NCI-H510A treated with DMSO at 0.1 percent for 48 hours (cell line): ENCODE measurements at regions not wholly inside any gene's neighbourhood (a gene's known extent, or its start where the extent isn't known, plus 50 kb on each side); places are given as distances from the start of the nearest gene placed in this dataset.

Experiments used
- DNase-seq: peaks from one replicate; lab custom pipeline; 2025; lab: John Stamatoyannopoulos, UW

- DNase-seq: no peak
Measured at GRCh38 chr7:46492466-46492865, 571.4 kb upstream of the IGFBP3 start.

- DNase-seq: no peak
Measured at GRCh38 chr7:46490406-46490805, 569.3 kb upstream of the IGFBP3 start.

GRCh38 chr7:46489106-46489505 is 568.0 kb upstream of the IGFBP3 start:
- DNase-seq: no peak

- no peak for DNase-seq
Measured at GRCh38 chr7:46488607-46489006, 567.5 kb upstream of the IGFBP3 start.

GRCh38 chr7:46486256-46487206 is 565.5 kb upstream of the IGFBP3 start:
- DNase-seq: no peak

GRCh38 chr7:46485481-46486065 is 564.5 kb upstream of the IGFBP3 start:
- no peak for DNase-seq

GRCh38 chr7:46484906-46485305 is 563.8 kb upstream of the IGFBP3 start:
- DNase-seq: no peak

- DNase-seq: no peak
Measured at GRCh38 chr7:46480619-46481018, 559.5 kb upstream of the IGFBP3 start.

GRCh38 chr7:46479680-46480079 is 558.6 kb upstream of the IGFBP3 start:
- no peak for DNase-seq

- no peak for DNase-seq
Measured at GRCh38 chr7:46478046-46478445, 557.0 kb upstream of the IGFBP3 start.

- DNase-seq: no peak
Measured at GRCh38 chr7:46468753-46469356, 547.8 kb upstream of the IGFBP3 start.

- no peak for DNase-seq
Measured at GRCh38 chr7:46463170-46463569, 542.1 kb upstream of the IGFBP3 start.

- DNase-seq: no peak
Measured at GRCh38 chr7:46461334-46461777, 540.3 kb upstream of the IGFBP3 start.

GRCh38 chr7:46459942-46460341 is 538.9 kb upstream of the IGFBP3 start:
- no peak for DNase-seq

GRCh38 chr7:46454816-46455215 is 533.7 kb upstream of the IGFBP3 start:
- DNase-seq: no peak

GRCh38 chr7:46452561-46453135 is 531.6 kb upstream of the IGFBP3 start:
- DNase-seq: no peak

- no peak for DNase-seq
Measured at GRCh38 chr7:46451846-46452245, 530.8 kb upstream of the IGFBP3 start.

GRCh38 chr7:46450886-46451285 is 529.8 kb upstream of the IGFBP3 start:
- DNase-seq: no peak

- no peak for DNase-seq
Measured at GRCh38 chr7:46450425-46450824, 529.4 kb upstream of the IGFBP3 start.

- no peak for DNase-seq
Measured at GRCh38 chr7:46449743-46450142, 528.7 kb upstream of the IGFBP3 start.

GRCh38 chr7:46448478-46448877 is 527.4 kb upstream of the IGFBP3 start:
- DNase-seq: no peak

GRCh38 chr7:46446151-46446550 is 525.1 kb upstream of the IGFBP3 start:
- no peak for DNase-seq

- no peak for DNase-seq
Measured at GRCh38 chr7:46444256-46444655, 523.2 kb upstream of the IGFBP3 start.
